Vagina (tissue), 2 donors: ENCODE measurements at regions not wholly inside any gene's neighbourhood (a gene's known extent, or its start where the extent isn't known, plus 50 kb on each side); places are given as distances from the start of the nearest gene placed in this dataset.

Experiments used
- DNase-seq, 2 donors: peaks; one replicate each; pipeline ENCODE4 v3.0.0-alpha.2; 2017; ENCODE audit errors: extremely low spot score in 2 of 2
- H3K27ac ChIP-seq: fragments of 200-600 bp; sonication (generic); one replicate; pipeline ENCODE4 v1.5.1; 2019
- H3K27me3 ChIP-seq: fragments of 200-600 bp; sonication (generic); one replicate; pipeline ENCODE4 v1.5.1; 2019
- H3K36me3 ChIP-seq, 2 donors: fragments of 200-600 bp; sonication (generic); one replicate each; pipeline ENCODE4 v1.5.1; 2017 to 2019
- H3K4me1 ChIP-seq: fragments of 200-600 bp; sonication (generic); one replicate; pipeline ENCODE4 v1.5.1; 2019
- H3K4me3 ChIP-seq, 2 donors: fragments of 200-600 bp; sonication (generic); 1 replicate in 1 of 2; 2 replicates in 1 of 2; pipeline ENCODE4 v1.5.1; 2016 to 2019
- H3K9me3 ChIP-seq: fragments of 200-600 bp; sonication (generic); one replicate; pipeline ENCODE4 v1.5.1; 2019
- POLR2A ChIP-seq, 2 donors: fragments of 450-650 bp; IDR thresholded peaks; one replicate each; pipeline ENCODE4 v1.6.1; 2017; ENCODE audit warnings: antibody characterized with exemption in 2 of 2, mild to moderate bottlenecking in 2 of 2, moderate library complexity in 2 of 2
- POLR2AphosphoS5 ChIP-seq, 2 donors: sonication (generic); formaldehyde crosslinking; IDR thresholded peaks; one replicate each; pipeline ENCODE4 v1.9.0; 2017; ENCODE audit warnings: antibody characterized with exemption in 2 of 2, mild to moderate bottlenecking in 2 of 2, low read depth in 1 of 2; ENCODE audit not compliant: insufficient read depth in 1 of 2
- intact Hi-C: fragments of 100-400 bp; cut with DNase I; formaldehyde crosslinking; loops from one replicate; pipeline ENCODE4 v1.15.1; 2023
- TF ChIP-seq, protein P1 (sequence below), 3 experiments: fragments of 450-650 bp in 2 of 3; fragments of 200-600 bp in 1 of 3; sonication (generic) in 1 of 3; IDR thresholded peaks; one replicate each; pipeline ENCODE4 v1.5.1; 2017 to 2019; ENCODE audit warnings: antibody characterized with exemption in 3 of 3, mild to moderate bottlenecking in 2 of 3, moderate library complexity in 2 of 3

DNA sequence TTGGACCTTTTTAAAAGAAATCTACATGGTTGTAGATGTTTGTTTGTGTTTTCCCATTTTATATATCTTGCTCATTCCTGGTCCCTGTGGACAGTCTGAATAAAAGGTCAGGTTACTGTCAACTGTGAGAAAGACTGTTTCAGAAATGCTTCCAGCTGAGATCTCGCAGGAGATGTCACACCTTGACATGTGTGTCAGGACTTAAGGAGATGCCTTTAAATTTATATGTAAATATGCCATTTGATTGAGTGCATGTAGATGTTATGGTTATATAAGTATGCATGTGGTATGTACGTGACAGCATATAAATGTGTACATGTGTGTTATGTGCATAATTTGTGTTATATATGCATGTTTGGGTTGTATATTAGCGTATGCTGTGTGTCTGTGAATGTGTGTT lies 2172.3 kb upstream of the CELF4 start:
- Histone ChIP-seq H3K9me3 (no peaks in the 10 kb centered on the region), H3K27me3 (no peaks in the 10 kb centered on the region), H3K4me1 (no peaks in the 10 kb centered on the region), H3K4me3 (no peak overlapping the region), H3K36me3 (no peaks in the 10 kb centered on the region), H3K27ac (no peak overlapping the region)
- DNase-seq, result no peak
- TF ChIP-seq POLR2A (IDR thresholded peaks at IDR 0.05) (no peak), POLR2AphosphoS5 (IDR thresholded peaks at IDR 0.05; ENCODE audit: insufficient read depth in 1 of 2, low read depth in 1 of 2) (no peak)
- TF ChIP-seq, protein P1, sequence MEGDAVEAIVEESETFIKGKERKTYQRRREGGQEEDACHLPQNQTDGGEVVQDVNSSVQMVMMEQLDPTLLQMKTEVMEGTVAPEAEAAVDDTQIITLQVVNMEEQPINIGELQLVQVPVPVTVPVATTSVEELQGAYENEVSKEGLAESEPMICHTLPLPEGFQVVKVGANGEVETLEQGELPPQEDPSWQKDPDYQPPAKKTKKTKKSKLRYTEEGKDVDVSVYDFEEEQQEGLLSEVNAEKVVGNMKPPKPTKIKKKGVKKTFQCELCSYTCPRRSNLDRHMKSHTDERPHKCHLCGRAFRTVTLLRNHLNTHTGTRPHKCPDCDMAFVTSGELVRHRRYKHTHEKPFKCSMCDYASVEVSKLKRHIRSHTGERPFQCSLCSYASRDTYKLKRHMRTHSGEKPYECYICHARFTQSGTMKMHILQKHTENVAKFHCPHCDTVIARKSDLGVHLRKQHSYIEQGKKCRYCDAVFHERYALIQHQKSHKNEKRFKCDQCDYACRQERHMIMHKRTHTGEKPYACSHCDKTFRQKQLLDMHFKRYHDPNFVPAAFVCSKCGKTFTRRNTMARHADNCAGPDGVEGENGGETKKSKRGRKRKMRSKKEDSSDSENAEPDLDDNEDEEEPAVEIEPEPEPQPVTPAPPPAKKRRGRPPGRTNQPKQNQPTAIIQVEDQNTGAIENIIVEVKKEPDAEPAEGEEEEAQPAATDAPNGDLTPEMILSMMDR (IDR thresholded peaks at IDR 0.05), result no peak
- intact Hi-C loops, result no loop called here

DNA sequence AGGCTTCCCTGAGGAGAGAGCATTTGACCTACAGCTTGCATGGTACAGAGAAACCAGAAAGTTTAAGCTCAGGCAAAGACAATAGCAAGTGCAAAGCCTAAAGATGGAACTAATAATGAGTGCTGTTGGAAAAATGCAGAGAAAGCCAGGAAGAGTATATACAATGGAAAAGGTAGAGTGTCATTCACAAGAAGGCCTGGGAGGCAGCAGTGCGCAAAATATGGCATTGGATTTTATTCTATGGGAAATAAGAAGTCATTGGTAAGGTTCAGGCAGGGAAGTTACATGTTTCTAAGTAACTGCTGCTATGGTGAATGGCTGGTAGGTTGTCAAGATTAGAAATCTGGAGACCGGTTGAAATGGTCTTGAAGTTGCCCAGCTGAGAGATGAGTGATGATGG lies 2167.3 kb upstream of the CELF4 start:
- Histone ChIP-seq H3K36me3 (no peaks in the 10 kb centered on the region), H3K4me3 (no peak overlapping the region), H3K27me3 (no peaks in the 10 kb centered on the region), H3K27ac (no peak overlapping the region), H3K4me1 (no peaks in the 10 kb centered on the region), H3K9me3 (no peaks in the 10 kb centered on the region)
- intact Hi-C loops, result no loop called here
- no peak for DNase-seq
- TF ChIP-seq, protein P1 (IDR thresholded peaks at IDR 0.05), result no peak
- no peak for TF ChIP-seq POLR2AphosphoS5 (IDR thresholded peaks at IDR 0.05; ENCODE audit: insufficient read depth in 1 of 2, low read depth in 1 of 2)
- TF ChIP-seq POLR2A (IDR thresholded peaks at IDR 0.05), result no peak

DNA sequence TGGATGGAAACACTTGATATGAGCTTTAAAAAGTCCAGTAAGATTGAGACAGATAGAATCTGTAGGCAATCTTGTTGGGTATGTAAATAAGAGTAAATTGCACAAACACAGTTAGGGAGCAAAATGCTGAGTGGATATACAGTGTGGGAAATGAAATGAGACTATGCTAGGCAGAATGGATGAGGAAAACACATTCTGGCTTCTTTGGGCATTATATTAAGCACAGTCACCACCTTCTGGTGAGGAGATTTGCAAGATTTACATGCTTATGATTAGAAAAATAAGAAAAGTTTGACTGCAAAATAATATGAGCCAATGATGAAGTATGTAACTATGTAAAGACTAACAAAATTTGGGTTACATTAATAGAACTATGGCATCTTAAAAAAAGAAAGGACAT lies 2165.0 kb upstream of the CELF4 start:
- H3K4me1 ChIP-seq, result no peaks in the 10 kb centered on the region
- no peak for DNase-seq
- no peaks in the 10 kb centered on the region for H3K27me3 ChIP-seq
- intact Hi-C loops, result no loop called here
- no peaks in the 10 kb centered on the region for H3K9me3 ChIP-seq
- H3K36me3 ChIP-seq, result no peaks in the 10 kb centered on the region
- TF ChIP-seq POLR2A (IDR thresholded peaks at IDR 0.05), result no peak
- no peak for TF ChIP-seq POLR2AphosphoS5 (IDR thresholded peaks at IDR 0.05; ENCODE audit: insufficient read depth in 1 of 2, low read depth in 1 of 2)
- no peak overlapping the region for H3K27ac ChIP-seq
- H3K4me3 ChIP-seq, result no peak overlapping the region

DNA sequence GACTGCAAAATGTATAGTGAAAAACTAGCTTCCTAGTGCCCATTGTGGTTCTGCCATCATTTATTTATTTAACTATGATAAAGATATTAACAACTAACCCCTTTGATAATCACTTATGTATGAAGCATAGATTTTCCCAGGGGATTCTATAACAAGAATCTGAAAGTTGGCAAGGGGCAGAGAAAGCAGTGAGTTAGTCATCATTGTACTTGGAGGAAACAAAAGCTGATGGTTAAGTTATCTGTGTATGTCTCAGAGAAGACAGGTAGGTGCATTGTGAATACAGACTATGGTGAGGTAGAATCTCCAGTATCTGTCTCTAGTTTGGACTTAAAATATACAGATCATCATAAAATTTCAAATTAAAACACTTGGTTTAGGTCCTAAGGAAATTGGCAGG lies 2159.1 kb upstream of the CELF4 start:
- Histone ChIP-seq H3K4me3 (no peak overlapping the region), H3K4me1 (no peaks in the 10 kb centered on the region), H3K27ac (no peak overlapping the region), H3K36me3 (no peaks in the 10 kb centered on the region), H3K9me3 (no peaks in the 10 kb centered on the region), H3K27me3 (no peaks in the 10 kb centered on the region)
- TF ChIP-seq POLR2A (IDR thresholded peaks at IDR 0.05) (no peak), POLR2AphosphoS5 (IDR thresholded peaks at IDR 0.05; ENCODE audit: insufficient read depth in 1 of 2, low read depth in 1 of 2) (no peak)
- TF ChIP-seq, protein P1 (IDR thresholded peaks at IDR 0.05), result no peak
- intact Hi-C loops, result no loop called here
- no peak for DNase-seq

DNA sequence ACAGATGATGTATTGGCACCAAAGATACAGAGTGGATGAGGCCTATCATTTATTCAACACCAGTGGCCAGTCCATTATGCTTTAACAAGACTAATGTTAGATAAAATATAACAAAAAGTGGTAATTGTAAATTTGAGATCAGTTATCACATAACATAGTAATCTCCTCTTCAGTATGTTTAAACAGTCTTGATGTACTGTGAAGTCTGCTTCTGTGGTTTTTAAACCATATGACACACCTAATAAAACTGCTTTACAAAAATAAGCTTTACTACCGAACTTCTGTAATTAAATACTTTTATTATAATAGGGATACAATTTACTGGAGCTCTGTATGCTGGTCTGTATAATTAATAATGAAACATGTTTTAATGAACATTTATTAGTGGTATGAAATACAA lies 2156.1 kb upstream of the CELF4 start:
- intact Hi-C loops, result no loop called here
- no peak for DNase-seq
- Histone ChIP-seq H3K27me3 (no peaks in the 10 kb centered on the region), H3K27ac (no peak overlapping the region), H3K36me3 (no peaks in the 10 kb centered on the region), H3K4me3 (no peak overlapping the region), H3K4me1 (no peaks in the 10 kb centered on the region), H3K9me3 (no peaks in the 10 kb centered on the region)
- no peak for TF ChIP-seq POLR2A (IDR thresholded peaks at IDR 0.05)
- TF ChIP-seq, protein P1 (IDR thresholded peaks at IDR 0.05), result no peak

DNA sequence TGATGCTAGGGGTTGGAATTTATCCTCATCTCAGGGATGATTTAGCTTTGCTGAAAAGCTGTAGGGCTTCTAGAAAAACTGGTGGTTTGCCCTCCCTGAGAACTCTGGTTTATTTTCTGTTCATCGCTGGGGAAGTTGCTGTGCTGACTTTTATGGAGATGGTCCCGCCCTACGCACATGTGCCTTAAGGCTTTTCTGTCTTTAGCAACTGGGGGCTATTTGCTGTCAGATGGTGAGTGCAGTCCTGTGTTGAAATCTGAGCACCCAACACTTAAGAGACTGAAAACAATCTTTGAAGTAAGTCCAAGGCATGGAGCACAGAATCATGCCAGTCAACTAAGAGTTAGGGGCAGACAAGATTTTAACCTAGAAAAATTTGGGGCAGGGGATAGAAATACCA lies 2148.4 kb upstream of the CELF4 start:
- TF ChIP-seq POLR2A (IDR thresholded peaks at IDR 0.05), result no peak
- no peak for TF ChIP-seq POLR2AphosphoS5 (IDR thresholded peaks at IDR 0.05; ENCODE audit: insufficient read depth in 1 of 2, low read depth in 1 of 2)
- TF ChIP-seq, protein P1 (IDR thresholded peaks at IDR 0.05), result no peak
- Histone ChIP-seq H3K4me3 (no peak overlapping the region), H3K27me3 (no peaks in the 10 kb centered on the region), H3K36me3 (no peaks in the 10 kb centered on the region), H3K9me3 (no peaks in the 10 kb centered on the region), H3K27ac (no peak overlapping the region), H3K4me1 (no peaks in the 10 kb centered on the region)
- DNase-seq, result no peak
- intact Hi-C loops, result no loop called here
